Mucosa of rectum (tissue), 2 donors: ENCODE measurements at regions not wholly inside any gene's neighbourhood (a gene's known extent, or its start where the extent isn't known, plus 50 kb on each side); places are given as distances from the start of the nearest gene placed in this dataset.
A peak's percentile ranks its signal among the peaks of the same experiment; 100 is the strongest.

Source experiments
- H3K27ac ChIP-seq, 2 donors: one replicate each; pipeline ENCODE4 v1.7.0; 2013; ENCODE audit warnings: inconsistent platforms in 2 of 2, low read depth in 2 of 2, low read length in 2 of 2
- H3K27me3 ChIP-seq, 2 donors: one replicate each; pipeline ENCODE4 v1.7.0; 2013; ENCODE audit warnings: low read length in 2 of 2; ENCODE audit not compliant: control insufficient read depth in 2 of 2, insufficient read depth in 2 of 2
- H3K36me3 ChIP-seq, 2 donors: one replicate each; pipeline ENCODE4 v1.7.0; 2013; ENCODE audit warnings: low read length in 2 of 2; ENCODE audit not compliant: control insufficient read depth in 2 of 2, insufficient read depth in 2 of 2
- H3K4me1 ChIP-seq, 2 donors: one replicate each; pipeline ENCODE4 v1.7.0; 2013; ENCODE audit warnings: low read length in 2 of 2, mild to moderate bottlenecking in 1 of 2; ENCODE audit not compliant: control insufficient read depth in 2 of 2, insufficient read depth in 2 of 2
- H3K4me3 ChIP-seq, 2 donors: one replicate each; pipeline ENCODE4 v1.7.0; 2013; ENCODE audit warnings: low read length in 2 of 2
- H3K9ac ChIP-seq, 2 donors: one replicate each; pipeline ENCODE4 v1.7.0; 2013; ENCODE audit warnings: low read length in 2 of 2, low read depth in 1 of 2, mild to moderate bottlenecking in 1 of 2
- H3K9me3 ChIP-seq, 2 donors: one replicate each; pipeline ENCODE4 v1.7.0; 2013; ENCODE audit warnings: low read length in 2 of 2; ENCODE audit not compliant: control insufficient read depth in 2 of 2
- donor health status: healthy.
- donor health status: Normal muscosa, but diverticular disease.

DNA sequence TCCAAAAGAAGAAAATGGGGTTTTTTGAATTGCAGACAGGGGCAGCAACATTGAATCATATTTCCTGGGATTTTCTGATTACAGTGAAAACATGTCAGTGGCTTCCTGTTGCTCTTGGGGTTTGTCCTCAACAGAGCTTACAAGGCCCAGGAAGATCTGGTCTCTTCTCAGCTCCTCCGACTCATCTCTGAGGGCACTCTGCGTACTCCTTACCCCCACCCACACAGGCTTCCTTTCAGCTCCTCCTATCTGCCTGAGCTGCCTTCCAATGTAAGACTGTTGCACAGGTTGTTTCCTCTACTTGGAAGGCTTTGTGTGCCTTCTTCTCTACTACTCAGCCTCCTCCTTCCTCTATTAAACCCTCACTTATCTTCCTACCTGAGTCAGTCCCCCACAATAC, 245.1 kb upstream of the MEF2C start:
- H3K4me1 ChIP-seq, result peaks cover 0 to 7% of the 10 kb centered on the region in 2 donors
- no peaks in the 10 kb centered on the region for H3K27me3 ChIP-seq
- H3K9ac ChIP-seq, result no peak overlapping the region
- H3K27ac ChIP-seq, result no peak overlapping the region
- H3K4me3 ChIP-seq, result no peak overlapping the region
- no peaks in the 10 kb centered on the region for H3K36me3 ChIP-seq
- no peaks in the 10 kb centered on the region for H3K9me3 ChIP-seq

DNA sequence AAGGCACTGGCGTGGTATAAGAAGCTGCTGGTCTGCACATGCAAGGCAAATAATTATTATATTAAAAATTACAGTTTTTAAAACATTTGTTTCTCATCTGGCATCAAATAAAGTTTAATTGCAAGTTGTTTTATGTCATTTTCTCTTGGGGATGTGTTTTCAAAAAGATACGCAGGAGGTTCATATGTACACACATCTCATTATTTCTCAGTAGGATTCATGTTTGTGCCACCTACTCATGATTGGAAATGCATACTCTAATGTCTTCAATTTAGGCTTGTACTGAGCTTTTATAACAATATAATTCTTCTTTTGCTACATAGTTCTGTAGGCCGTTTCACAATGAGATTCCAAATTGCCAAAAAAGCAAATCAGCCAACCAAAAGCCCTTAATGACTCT, 244.2 kb upstream of the MEF2C start:
- Histone ChIP-seq H3K27me3 (no peaks in the 10 kb centered on the region), H3K4me3 (no peak overlapping the region), H3K36me3 (no peaks in the 10 kb centered on the region), H3K9ac (no peak overlapping the region), H3K9me3 (no peaks in the 10 kb centered on the region), H3K27ac (no peak overlapping the region), H3K4me1 (peaks cover 0 to 8% of the 10 kb centered on the region in 2 donors)

DNA sequence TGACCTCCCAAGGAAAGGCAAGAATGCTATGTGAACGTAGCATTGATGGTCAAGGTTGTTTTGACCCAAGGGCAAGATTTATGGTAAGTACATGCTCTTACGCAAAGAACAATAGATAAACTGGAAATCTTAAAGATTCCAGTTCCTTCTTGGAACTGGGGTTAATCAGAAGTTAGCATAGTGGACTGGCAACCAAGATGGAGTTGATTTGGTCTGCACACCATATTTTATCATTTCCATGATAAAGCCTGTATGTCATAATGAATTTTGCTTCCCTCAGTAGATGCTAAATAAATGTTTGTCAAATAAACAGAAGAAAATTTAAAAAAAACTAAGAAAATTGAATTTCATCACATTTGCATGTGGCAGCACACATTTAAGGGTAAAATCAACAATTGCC, 242.4 kb upstream of the MEF2C start:
- Histone ChIP-seq H3K9me3 (no peaks in the 10 kb centered on the region), H3K27ac (no peak overlapping the region), H3K4me3 (no peak overlapping the region), H3K27me3 (no peaks in the 10 kb centered on the region), H3K36me3 (no peaks in the 10 kb centered on the region), H3K4me1 (peaks cover 0 to 8% of the 10 kb centered on the region in 2 donors), H3K9ac (no peak overlapping the region)

DNA sequence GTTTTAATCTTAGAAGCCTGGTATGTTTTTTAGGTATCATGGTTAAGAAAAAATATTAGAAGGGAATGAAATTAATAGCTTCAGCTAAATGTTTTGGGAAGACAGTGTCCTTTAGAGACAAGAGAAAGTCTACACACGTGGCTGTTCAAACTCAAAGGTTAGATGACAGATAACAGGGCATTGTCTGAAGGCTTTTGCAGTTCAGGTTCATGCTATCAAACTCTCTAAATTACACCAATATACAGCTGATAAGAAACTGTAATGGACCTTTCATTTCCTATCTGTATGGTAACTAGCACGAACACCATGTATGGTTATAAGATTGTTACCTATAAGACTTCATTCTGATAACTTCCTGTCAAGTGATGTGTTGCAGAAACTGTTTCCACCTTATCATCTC, 240.6 kb upstream of the MEF2C start:
- H3K9ac ChIP-seq, result no peak overlapping the region
- H3K27me3 ChIP-seq, result no peaks in the 10 kb centered on the region
- H3K36me3 ChIP-seq, result no peaks in the 10 kb centered on the region
- H3K27ac ChIP-seq, result peak overlapping the region in 1 of 2 donors; percentile 23
- H3K4me1 ChIP-seq, result peaks cover 0 to 8% of the 10 kb centered on the region in 2 donors
- H3K4me3 ChIP-seq, result no peak overlapping the region
- H3K9me3 ChIP-seq, result no peaks in the 10 kb centered on the region

DNA sequence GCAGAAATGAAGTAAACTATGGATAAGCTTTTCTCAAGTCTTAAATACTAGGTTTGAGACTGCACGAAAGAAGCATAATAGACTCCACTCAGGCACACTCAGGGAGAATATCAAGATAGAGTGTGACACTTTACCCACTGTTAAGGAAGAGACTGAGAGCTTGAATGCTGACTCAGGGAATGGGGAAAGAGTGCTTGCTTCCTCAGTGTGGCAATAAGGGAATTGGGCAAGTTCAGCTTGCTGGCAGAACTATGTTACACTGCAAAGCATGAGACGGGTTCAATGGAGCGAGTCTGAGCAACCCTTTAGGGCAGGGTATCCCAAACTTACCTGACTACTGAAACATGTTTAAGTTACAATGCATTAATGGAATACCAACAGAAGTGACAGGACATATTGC, 237.7 kb upstream of the MEF2C start:
- no peak overlapping the region for H3K9ac ChIP-seq
- H3K36me3 ChIP-seq, result no peaks in the 10 kb centered on the region
- no peak overlapping the region for H3K4me3 ChIP-seq
- H3K4me1 ChIP-seq, result peaks cover 0 to 8% of the 10 kb centered on the region in 2 donors
- H3K27ac ChIP-seq, result no peak overlapping the region
- H3K27me3 ChIP-seq, result no peaks in the 10 kb centered on the region
- no peaks in the 10 kb centered on the region for H3K9me3 ChIP-seq

DNA sequence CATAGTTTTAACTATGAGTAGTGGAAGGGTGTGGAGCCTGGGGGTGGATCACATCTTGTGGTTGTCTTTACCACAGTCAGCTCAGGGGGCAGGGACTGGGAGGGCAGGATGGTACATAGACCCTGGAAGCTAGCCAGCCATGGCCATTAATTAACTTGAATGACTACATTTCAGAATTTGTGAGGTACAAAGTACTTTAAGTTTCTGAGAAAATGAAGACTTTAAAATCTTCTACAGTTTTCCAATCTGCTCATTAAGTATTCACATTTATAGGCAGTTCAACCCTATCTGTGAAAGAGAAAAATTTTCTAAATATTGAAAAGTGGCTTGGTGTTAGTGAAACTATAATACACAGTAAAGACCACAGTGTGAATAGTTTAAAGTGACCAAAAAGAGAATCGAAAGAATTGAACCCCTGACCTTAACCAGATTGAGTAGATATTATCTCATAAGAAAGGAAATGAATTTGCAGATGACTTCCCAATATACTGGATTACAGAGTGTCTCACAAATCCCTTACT, 234.2 kb upstream of the MEF2C start:
- Histone ChIP-seq H3K9me3 (no peaks in the 10 kb centered on the region), H3K4me1 (no peaks in the 10 kb centered on the region), H3K9ac (no peak overlapping the region), H3K27me3 (no peaks in the 10 kb centered on the region), H3K4me3 (no peak overlapping the region), H3K27ac (no peak overlapping the region), H3K36me3 (no peaks in the 10 kb centered on the region)

DNA sequence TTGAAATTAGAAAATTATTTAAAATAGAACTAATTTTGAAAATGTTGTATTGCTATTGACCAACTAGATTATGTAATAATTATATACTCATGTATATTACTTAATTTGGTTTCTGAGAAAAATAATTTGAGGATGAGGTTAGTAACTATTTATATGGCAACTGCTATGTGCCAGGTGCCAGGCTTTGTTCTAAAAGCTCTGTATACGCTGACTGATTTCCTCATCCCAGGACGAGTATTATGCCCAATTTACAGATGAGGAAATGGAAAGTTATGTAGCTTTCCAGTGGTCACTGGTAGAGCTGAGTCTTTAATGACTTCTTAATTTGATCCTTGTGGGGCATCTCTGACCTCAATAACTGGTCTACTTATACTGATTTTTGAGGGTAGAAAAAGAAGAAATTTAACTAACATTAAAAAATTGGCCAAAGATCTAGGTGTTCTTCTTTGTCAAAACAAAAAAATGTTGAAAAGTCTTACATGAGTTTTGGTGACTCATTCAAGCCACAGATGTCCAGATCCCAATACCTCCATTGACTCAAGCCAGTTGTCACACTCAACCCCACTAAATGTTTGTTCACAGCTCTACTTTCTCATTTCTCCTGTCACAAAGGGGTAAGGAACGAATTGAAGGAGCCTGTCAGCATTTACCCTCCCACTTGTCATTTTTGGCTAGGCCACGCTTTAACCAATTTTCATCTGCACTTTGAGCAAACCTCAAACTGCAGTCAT, 228.1 kb upstream of the MEF2C start:
- H3K9ac ChIP-seq, result no peak overlapping the region
- no peak overlapping the region for H3K27ac ChIP-seq
- no peak overlapping the region for H3K4me3 ChIP-seq
- no peaks in the 10 kb centered on the region for H3K4me1 ChIP-seq
- no peaks in the 10 kb centered on the region for H3K27me3 ChIP-seq
- no peaks in the 10 kb centered on the region for H3K36me3 ChIP-seq
- H3K9me3 ChIP-seq, result no peaks in the 10 kb centered on the region

DNA sequence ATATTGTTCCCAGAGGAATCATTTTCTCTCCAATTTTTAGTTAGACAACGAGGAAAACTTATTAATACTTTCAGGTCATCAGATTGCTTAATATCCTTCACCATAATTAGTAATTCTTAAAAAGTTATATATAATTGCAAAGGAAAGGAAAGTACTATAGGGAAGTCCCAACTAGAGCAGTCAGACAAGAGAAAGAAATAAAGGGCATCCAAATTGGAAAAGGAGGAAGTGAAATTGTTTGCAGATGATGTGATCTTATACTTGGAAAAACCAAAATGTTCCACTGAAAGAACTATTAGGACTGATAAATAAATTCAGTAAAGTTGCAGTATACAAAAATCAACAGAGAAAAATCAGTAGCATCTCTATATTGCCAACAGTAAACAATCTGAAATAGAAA, 223.5 kb upstream of the MEF2C start:
- Histone ChIP-seq H3K27ac (no peak overlapping the region), H3K4me3 (no peak overlapping the region), H3K9me3 (no peaks in the 10 kb centered on the region), H3K4me1 (no peaks in the 10 kb centered on the region), H3K36me3 (no peaks in the 10 kb centered on the region), H3K9ac (no peak overlapping the region), H3K27me3 (no peaks in the 10 kb centered on the region)

DNA sequence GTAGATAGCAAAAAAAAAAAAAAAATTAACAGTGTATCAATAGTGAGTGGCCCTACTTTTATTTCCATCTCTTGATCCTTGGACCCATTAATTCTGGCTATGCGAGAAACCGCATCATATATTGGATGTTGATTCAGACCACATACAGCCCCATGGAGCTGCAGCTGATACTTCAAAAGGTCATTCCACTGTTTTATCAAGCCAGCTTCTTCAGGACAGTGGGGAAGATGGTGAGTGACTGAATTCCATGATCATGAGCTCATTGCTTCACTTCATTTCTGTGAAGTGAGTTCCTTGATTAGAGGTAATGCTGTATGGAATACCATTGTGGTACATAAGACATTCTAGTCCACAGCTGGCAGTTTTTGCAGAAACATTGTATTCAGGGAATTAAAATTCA, 222.9 kb upstream of the MEF2C start:
- H3K9ac ChIP-seq, result no peak overlapping the region
- no peaks in the 10 kb centered on the region for H3K27me3 ChIP-seq
- no peak overlapping the region for H3K27ac ChIP-seq
- H3K4me1 ChIP-seq, result no peaks in the 10 kb centered on the region
- H3K9me3 ChIP-seq, result no peaks in the 10 kb centered on the region
- no peak overlapping the region for H3K4me3 ChIP-seq
- H3K36me3 ChIP-seq, result no peaks in the 10 kb centered on the region

DNA sequence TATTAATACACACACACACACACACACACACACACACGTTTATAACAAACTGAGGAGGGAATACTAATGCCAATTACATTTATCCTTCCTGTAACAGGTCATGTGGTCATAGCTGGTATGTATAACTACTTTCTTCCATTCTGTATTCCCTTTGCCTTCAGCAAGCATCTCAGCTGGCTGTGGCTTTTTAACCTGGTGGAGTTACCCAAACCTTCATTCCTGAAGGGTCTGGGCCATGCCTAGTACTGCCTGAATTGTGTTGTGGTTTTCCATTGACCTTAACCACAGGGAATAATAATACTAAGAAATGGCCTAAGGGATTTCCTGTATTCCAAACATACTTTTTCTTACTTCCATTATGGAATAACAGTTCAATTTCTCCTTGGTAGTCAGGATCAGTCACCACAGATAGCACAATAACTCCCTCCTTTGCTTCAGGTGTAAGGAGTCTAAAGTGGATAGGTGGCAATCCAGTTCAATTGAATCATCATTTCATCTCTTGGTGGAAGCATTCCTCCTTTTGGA, 222.2 kb upstream of the MEF2C start:
- H3K9ac ChIP-seq, result no peak overlapping the region
- H3K27me3 ChIP-seq, result no peaks in the 10 kb centered on the region
- no peak overlapping the region for H3K27ac ChIP-seq

More for the DNA sequence above, 222.2 kb upstream of the MEF2C start:
- no peaks in the 10 kb centered on the region for H3K4me1 ChIP-seq
- H3K9me3 ChIP-seq, result no peaks in the 10 kb centered on the region
- no peak overlapping the region for H3K4me3 ChIP-seq
- no peaks in the 10 kb centered on the region for H3K36me3 ChIP-seq
